NCI-H226 (cell line): ENCODE measurements at regions not wholly inside any gene's neighbourhood (a gene's known extent, or its start where the extent isn't known, plus 50 kb on each side); places are given as distances from the start of the nearest gene placed in this dataset.

Experiments
- DNase-seq: peaks from one replicate; pipeline ENCODE4 v3.0.0-alpha.2; 2015

GRCh38 chr1:200247518-200247917 lies 162.3 kb downstream of the ZNF281 start:
- no peak for DNase-seq

- peak; percentile 71 for DNase-seq
These were observed 164.4 kb downstream of the ZNF281 start for GRCh38 chr1:200245473-200245872.

- DNase-seq, result no peak
These were observed 166.8 kb downstream of the ZNF281 start for GRCh38 chr1:200243042-200243437.

GRCh38 chr1:200242110-200243041 lies 167.5 kb downstream of the ZNF281 start:
- no peak for DNase-seq

GRCh38 chr1:200240656-200241055 lies 169.2 kb downstream of the ZNF281 start:
- no peak for DNase-seq

- no peak for DNase-seq
These were observed 171.5 kb downstream of the ZNF281 start for GRCh38 chr1:200238311-200238710.

GRCh38 chr1:200237066-200237465 lies 172.8 kb downstream of the ZNF281 start:
- no peak for DNase-seq

GRCh38 chr1:200234938-200235337 lies 174.9 kb downstream of the ZNF281 start:
- DNase-seq, result no peak

- DNase-seq, result peak; percentile 40
These were observed 176.4 kb downstream of the ZNF281 start for GRCh38 chr1:200233393-200233792.

- DNase-seq, result no peak
These were observed 178.0 kb downstream of the ZNF281 start for GRCh38 chr1:200231787-200232231.

- DNase-seq, result no peak
These were observed 179.2 kb downstream of the ZNF281 start for GRCh38 chr1:200230671-200231070.

GRCh38 chr1:200228486-200228885 lies 181.3 kb downstream of the ZNF281 start:
- no peak for DNase-seq

- DNase-seq, result no peak
These were observed 181.8 kb downstream of the ZNF281 start for GRCh38 chr1:200228081-200228480.
